Kidney (tissue), 13 donors: ENCODE measurements at regions not wholly inside any gene's neighbourhood (a gene's known extent, or its start where the extent isn't known, plus 50 kb on each side); places are given as distances from the start of the nearest gene placed in this dataset.

Experiments
- DNase-seq, 5 donors: peaks; one replicate each; pipeline ENCODE4 v3.0.0-alpha.2; 2013 to 2020
- FAIRE-seq: peaks from 2 replicates; lab custom pipeline; 2012; peaks lifted over from hg19 to GRCh38; lab: Jason Lieb, UNC
- H3K27ac ChIP-seq, 2 donors: one replicate each; pipeline ENCODE4 v1.7.0; 2013; ENCODE audit warnings: low read depth in 2 of 2, low read length in 2 of 2, inconsistent platforms in 1 of 2
- H3K27me3 ChIP-seq: one replicate; pipeline ENCODE4 v1.7.1; 2013; ENCODE audit warnings: low read length, inconsistent platforms; ENCODE audit not compliant: control insufficient read depth, insufficient read depth
- H3K36me3 ChIP-seq, 3 donors: one replicate each; pipeline versions ENCODE4 v1.7.0 to v1.7.1; 2013; ENCODE audit warnings: low read length in 3 of 3, control low read depth in 1 of 3, inconsistent platforms in 1 of 3; ENCODE audit not compliant: insufficient read depth in 3 of 3, control insufficient read depth in 2 of 3
- H3K4me1 ChIP-seq, 3 donors: one replicate each; pipeline versions ENCODE4 v1.7.0 to v1.7.1; 2013; ENCODE audit warnings: low read length in 3 of 3, inconsistent platforms in 1 of 3, low read depth in 1 of 3; ENCODE audit not compliant: control insufficient read depth in 2 of 3, insufficient read depth in 2 of 3
- H3K4me3 ChIP-seq, 3 donors: one replicate each; pipeline versions ENCODE4 v1.7.0 to v1.8.1; 2013; ENCODE audit warnings: low read length in 3 of 3, control low read depth in 1 of 3, inconsistent platforms in 1 of 3
- H3K9ac ChIP-seq, 3 donors: one replicate each; pipeline versions ENCODE4 v1.7.0 to v1.7.1; 2013; ENCODE audit warnings: low read length in 3 of 3, control low read depth in 1 of 3, inconsistent platforms in 1 of 3
- H3K9me3 ChIP-seq, 3 donors: one replicate each; pipeline versions ENCODE4 v1.7.0 to v1.7.1; 2013; ENCODE audit warnings: low read length in 3 of 3, control low read depth in 1 of 3, inconsistent platforms in 1 of 3; ENCODE audit not compliant: control insufficient read depth in 2 of 3, insufficient read depth in 1 of 3
- CTCF ChIP-seq: IDR thresholded peaks from 3 replicates; pipeline ENCODE4 v1.5.1; 2012; ENCODE audit warnings: mild to moderate bottlenecking, moderate library complexity, borderline replicate concordance; ENCODE audit not compliant: insufficient read depth; ENCODE audit errors: extremely low read depth
- intact Hi-C: fragments of 100-400 bp; cut with DNase I; formaldehyde crosslinking; loops from one replicate; pipeline ENCODE4 v1.11.1; 2022
- donor health status: control.
- donor health status: control.
- donor health status: control.
- donor health status: control.
- donor health status: control.
- donor health status: DM: yes; HTN: yes; CAD: no.
- donor health status: Normal renal cell carcinoma (clear cell type).

- TF ChIP-seq CTCF, result no peak
- no peak overlapping the region for H3K4me3 ChIP-seq
- no peak overlapping the region for H3K9ac ChIP-seq
- DNase-seq, result no peak
- intact Hi-C loops, result no loop called here
- no peak for FAIRE-seq
- no peaks in the 10 kb centered on the region for H3K27me3 ChIP-seq
- H3K4me1 ChIP-seq, result no peaks in the 10 kb centered on the region
- no peaks in the 10 kb centered on the region for H3K9me3 ChIP-seq
- H3K36me3 ChIP-seq, result no peaks in the 10 kb centered on the region
- H3K27ac ChIP-seq, result no peak overlapping the region
These were observed 362.3 kb upstream of the C2CD4B start for GRCh38 chr15:62527387-62527786.

- H3K4me3 ChIP-seq, result no peak overlapping the region
- intact Hi-C loops, result no loop called here
- H3K9ac ChIP-seq, result no peak overlapping the region
- H3K27ac ChIP-seq, result no peak overlapping the region
- H3K27me3 ChIP-seq, result no peaks in the 10 kb centered on the region
- DNase-seq (no peak), FAIRE-seq (no peak)
- no peaks in the 10 kb centered on the region for H3K4me1 ChIP-seq
- H3K36me3 ChIP-seq, result no peaks in the 10 kb centered on the region
- H3K9me3 ChIP-seq, result no peaks in the 10 kb centered on the region
- no peak for TF ChIP-seq CTCF
These were observed 363.4 kb upstream of the C2CD4B start for GRCh38 chr15:62528505-62528904.

GRCh38 chr15:62532367-62532766 lies 367.3 kb upstream of the C2CD4B start:
- H3K27ac ChIP-seq, result no peak overlapping the region
- FAIRE-seq, result no peak
- TF ChIP-seq CTCF, result no peak

GRCh38 chr15:62533687-62534086 lies 368.6 kb upstream of the C2CD4B start:
- no peaks in the 10 kb centered on the region for H3K36me3 ChIP-seq
- no peaks in the 10 kb centered on the region for H3K9me3 ChIP-seq
- H3K27ac ChIP-seq, result no peak overlapping the region
- no peak for TF ChIP-seq CTCF
- H3K4me3 ChIP-seq, result no peak overlapping the region
- FAIRE-seq, result no peak
- no peak overlapping the region for H3K9ac ChIP-seq
- no peaks in the 10 kb centered on the region for H3K4me1 ChIP-seq
- intact Hi-C loops, result no loop called here
- no peaks in the 10 kb centered on the region for H3K27me3 ChIP-seq
- DNase-seq, result no peak

More at GRCh38 chr15:62532367-62532766, 367.3 kb upstream of the C2CD4B start:
- Histone ChIP-seq H3K4me3 (no peak overlapping the region), H3K9me3 (no peaks in the 10 kb centered on the region), H3K27me3 (no peaks in the 10 kb centered on the region), H3K36me3 (no peaks in the 10 kb centered on the region), H3K9ac (no peak overlapping the region), H3K4me1 (no peaks in the 10 kb centered on the region)
- DNase-seq, result no peak
- intact Hi-C loops, result no loop called here
